Fibroblast of lung (primary cell): ENCODE measurements at regions not wholly inside any gene's neighbourhood (a gene's known extent, or its start where the extent isn't known, plus 50 kb on each side); places are given as distances from the start of the nearest gene placed in this dataset.

Experiments used
- EZH2 ChIP-seq: IDR thresholded peaks from 2 replicates; pipeline ENCODE4 v1.5.1; 2012; ENCODE audit warnings: low read length, control low read depth, mild to moderate bottlenecking; ENCODE audit errors: missing control alignments
- TF ChIP-seq, protein P1 (sequence below), 2 donors: IDR thresholded peaks in 1 of 2; conservative IDR thresholded peaks in 1 of 2; 1 replicate in 1 of 2; 2 replicates in 1 of 2; pipeline ENCODE4 v1.5.1; 2011 to 2012; ENCODE audit warnings: low read length in 2 of 2, control low read depth in 1 of 2, inconsistent platforms in 1 of 2, low read depth in 1 of 2, mild to moderate bottlenecking in 1 of 2

DNA sequence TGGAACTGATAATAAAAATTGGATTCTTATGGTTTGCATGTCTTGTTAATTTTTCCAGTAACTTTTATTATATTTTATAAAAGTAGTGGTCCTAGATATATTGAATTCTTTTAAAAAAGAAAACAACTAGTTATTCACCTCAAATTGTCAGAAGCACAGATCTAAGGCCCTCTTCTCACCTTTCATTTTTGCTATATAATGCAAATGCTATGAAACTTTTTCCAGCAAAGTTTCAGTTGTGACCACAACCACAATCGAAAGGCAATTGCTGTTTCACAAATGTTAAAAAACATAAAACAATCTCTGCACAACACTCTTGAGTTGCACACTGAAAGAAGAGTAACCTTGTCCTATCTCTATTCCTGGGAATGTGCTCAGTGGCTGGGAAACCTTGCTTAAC, 479.8 kb upstream of the FLRT2 start:
- TF ChIP-seq, protein P1, sequence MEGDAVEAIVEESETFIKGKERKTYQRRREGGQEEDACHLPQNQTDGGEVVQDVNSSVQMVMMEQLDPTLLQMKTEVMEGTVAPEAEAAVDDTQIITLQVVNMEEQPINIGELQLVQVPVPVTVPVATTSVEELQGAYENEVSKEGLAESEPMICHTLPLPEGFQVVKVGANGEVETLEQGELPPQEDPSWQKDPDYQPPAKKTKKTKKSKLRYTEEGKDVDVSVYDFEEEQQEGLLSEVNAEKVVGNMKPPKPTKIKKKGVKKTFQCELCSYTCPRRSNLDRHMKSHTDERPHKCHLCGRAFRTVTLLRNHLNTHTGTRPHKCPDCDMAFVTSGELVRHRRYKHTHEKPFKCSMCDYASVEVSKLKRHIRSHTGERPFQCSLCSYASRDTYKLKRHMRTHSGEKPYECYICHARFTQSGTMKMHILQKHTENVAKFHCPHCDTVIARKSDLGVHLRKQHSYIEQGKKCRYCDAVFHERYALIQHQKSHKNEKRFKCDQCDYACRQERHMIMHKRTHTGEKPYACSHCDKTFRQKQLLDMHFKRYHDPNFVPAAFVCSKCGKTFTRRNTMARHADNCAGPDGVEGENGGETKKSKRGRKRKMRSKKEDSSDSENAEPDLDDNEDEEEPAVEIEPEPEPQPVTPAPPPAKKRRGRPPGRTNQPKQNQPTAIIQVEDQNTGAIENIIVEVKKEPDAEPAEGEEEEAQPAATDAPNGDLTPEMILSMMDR (conservative IDR thresholded peaks at IDR 0.05 in 1 of 2, IDR thresholded peaks at IDR 0.05 in 1 of 2; ENCODE audit: low read depth in 1 of 2, low read length in 2 of 2) = no peak
- no peak for TF ChIP-seq EZH2
